Inflammatory macrophage treated with lipopolysaccharide for 4 hours (primary cell): ENCODE measurements at regions not wholly inside any gene's neighbourhood (a gene's known extent, or its start where the extent isn't known, plus 50 kb on each side); places are given as distances from the start of the nearest gene placed in this dataset.

ENCODE experiments used
- DNase-seq: peaks from one replicate; pipeline ENCODE4 v3.0.0-alpha.2; 2020

DNA sequence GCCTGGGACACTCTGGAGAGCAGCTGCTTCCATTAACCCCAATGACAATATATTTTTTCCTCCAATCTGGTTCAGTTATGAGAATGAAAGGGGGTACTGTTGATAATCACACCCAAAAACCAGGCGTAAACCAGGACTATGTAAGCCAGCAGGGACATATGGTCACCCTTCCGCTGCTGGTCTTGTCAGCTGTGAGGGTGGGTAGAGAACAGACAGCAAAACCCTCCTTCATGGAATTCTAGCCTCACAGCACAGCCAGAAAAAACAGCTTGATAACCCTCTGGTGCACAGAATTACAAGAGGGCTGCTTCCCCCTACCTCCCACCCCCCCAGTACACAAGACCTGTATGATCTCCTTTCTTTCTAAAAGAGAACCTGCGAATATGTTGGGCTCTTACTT is 368.8 kb upstream of the ZMIZ1 start:
- no peak for DNase-seq

DNA sequence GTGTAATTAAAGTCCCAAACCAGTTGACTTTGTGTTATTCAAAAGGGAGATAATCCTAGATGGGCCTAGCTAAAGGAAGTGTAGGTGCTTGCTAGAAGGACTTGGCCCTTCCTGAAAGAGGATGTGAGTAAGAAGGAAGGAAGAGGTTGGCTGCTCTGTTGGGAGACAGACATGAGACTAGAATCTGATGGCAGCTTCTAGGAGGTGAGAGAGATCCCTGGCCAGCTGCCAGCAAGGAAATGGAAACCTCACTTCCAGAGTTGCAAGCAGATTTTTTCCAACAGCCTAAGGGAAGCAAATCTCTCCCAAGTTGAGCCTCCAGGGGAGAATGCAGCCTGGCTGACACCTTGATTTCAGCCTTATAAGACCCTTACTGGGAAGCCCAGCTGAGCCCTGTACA is 368.4 kb upstream of the ZMIZ1 start:
- DNase-seq, result peak; percentile 38

DNA sequence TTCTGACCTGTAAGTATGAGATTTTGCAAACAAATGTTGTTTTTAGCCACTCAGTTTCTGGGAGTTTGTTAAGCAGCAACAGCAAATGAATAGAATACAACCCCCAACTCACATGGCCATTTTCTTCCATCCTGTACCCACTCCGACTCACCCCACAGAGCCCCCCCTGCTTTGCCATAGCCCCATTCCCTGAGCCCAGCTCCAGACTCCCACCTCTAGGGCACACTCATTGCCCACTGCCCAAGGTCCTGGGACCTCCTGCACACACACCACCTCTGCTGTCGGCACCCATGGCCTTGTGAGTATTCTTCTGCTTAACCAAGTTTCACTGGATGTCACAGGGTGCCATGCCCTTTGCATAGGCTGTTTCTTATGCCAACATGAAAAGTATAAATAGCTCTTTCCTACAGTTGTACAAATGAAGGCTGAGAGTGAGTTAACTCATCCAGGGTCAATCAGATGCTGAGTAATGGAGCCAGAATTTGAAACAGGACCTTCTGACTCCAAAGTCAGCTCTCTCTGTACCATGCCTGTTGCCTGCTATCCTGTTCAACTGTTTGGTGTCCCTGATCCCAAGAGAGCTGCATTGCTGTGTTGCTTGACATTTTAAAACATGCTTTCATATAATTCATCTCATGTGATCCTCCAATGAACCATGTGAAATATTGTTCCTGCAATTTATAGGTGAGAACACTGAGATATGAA is 367.8 kb upstream of the ZMIZ1 start:
- DNase-seq, result no peak

DNA sequence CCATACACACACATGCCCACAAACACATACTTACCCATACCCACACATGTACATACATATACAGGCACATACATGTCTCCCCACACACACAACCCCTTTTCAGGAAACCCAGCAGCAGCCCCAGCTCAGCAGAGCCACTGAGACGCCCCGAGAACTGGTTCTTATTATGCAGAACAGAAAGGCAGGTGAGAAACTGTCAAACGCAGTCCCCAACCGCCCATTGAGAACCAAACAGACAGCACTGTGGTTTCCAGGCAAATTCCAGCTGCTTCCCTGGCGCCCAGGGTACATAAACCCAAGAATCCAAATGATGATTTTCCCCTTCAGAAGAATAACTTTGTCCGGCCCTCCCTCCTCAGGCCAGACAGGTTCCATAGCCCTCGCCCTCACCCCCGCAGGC is 366.6 kb upstream of the ZMIZ1 start:
- no peak for DNase-seq

DNA sequence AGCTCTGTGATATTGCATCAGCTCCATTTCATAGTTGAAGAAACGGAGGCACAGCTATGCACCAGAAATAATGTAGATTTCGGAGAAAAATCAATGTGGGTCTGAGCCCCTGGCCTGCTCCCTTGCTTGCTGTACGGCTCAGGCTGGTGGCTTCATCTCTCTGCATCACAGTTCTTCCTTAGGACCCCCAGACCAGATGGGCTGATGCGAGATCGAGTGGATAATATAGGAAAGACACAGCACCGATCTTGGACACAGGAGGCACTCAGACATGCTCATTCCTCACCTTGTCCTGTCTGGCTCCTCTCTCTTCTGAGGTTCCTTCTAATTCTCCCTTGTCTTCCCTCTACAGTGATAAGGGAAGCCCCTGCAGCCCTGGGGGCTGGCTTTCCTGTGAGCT is 365.9 kb upstream of the ZMIZ1 start:
- no peak for DNase-seq

DNA sequence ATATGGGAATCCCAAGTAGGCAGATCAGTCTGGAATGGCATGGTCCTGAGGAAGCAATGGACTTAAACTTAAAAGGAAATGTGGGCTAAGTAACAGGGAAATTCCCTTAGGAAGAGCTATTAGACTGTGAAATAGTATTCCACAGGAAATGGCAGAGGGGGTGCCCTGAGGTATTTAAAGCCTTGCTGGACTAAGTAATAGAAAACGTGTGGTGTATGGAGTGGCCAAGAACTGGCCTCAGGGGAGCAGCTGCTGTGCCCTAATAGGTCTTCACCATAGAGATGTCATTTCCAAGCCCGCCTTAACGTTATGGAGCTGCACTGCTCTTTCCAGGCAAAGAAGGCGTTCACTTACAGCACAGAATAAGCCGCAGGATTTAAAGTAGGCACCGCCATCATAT is 365.2 kb upstream of the ZMIZ1 start:
- DNase-seq, result no peak

DNA sequence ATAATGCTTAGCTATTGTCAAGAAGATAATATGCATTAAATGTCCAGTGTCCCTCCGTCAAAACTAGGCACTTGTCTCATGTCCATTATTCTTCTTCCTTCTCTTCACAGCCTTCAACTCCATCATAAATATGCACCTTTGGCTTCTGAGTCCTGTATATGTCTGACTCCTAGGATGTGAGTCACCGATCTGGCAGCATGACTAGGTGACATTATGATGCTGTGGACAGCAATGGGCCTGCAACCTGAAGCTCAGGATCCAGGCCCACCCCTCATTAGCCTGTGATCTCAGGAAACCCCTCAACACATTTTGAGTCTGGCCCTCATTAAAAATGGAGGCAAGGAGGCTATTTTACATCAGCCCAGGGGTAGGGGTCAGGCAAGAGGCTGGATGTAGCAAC is 362.5 kb upstream of the ZMIZ1 start:
- DNase-seq, result no peak

DNA sequence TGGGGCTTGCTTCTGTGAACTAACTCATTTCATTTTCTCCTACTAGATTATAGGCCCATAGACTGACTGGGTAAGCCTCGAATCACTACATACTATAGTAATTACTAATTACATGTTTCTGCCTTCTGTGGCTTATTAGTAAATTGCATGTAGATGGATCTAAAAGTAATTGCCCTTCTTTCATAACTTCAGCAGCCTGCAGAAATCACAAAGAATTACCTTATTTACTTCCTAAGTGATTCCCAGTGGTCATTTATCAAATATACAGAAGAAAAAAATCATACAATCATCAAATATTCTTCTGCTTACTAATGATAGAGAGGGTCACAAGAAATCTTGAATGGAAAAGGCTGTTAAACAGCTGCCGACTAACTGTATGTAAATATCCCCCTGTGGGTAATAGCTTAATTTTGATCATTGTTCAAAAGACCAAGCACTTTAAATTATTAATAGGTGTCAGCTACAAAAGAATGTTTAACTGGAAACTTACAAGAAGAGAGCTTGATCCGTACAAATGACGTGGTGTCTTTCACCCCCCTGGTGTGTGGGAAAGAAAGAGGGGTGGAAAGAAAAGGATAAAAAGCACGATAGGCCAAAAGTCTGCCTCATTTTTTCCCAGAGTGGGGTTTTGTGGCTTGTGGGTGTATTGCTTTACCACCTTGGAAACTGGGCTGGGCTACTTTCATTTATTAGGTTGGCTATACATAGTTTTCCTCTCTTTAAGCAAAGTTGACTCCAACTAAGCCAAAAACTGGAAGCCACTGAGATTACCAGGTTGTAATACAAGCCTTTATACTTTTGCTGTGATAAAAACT is 361.8 kb upstream of the ZMIZ1 start:
- DNase-seq, result no peak

DNA sequence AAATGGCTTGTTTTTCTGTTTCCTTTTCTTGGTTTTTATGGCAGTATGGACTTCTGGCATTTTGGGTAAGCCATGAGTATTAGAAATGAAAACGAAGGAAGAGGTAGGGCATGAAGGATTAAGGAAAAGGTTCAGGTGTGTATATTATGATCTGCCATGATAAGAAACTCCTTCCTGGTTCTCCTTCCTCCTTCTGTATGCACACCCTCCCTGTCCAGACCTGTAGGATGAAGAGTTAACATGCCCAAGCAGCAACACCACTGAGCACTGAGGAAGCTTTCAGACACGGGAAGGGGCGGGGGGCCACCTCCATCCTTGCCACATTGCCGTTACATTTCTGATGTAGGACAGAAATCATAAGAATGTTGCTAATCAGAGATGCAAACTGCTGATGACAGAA is 361.0 kb upstream of the ZMIZ1 start:
- no peak for DNase-seq

DNA sequence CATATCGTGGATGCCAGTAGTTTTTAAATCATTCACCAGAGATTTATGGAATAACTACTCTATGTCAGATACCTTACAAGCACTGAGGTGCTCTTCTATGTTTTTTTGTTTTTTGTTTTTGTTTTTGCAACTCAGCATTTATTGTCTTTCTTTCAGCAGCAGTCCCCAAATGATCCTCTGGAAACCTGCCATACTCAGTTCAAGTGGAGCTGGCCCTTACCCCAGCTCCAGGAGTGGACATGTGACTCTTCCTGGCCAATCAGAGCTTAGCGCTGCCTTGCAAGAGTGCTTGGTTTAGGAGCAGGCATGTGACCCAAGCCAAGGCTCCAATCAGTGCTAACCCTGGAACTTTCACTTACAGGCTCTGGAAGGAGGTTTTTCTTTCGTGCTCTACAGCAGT is 356.6 kb upstream of the ZMIZ1 start:
- DNase-seq, result no peak

DNA sequence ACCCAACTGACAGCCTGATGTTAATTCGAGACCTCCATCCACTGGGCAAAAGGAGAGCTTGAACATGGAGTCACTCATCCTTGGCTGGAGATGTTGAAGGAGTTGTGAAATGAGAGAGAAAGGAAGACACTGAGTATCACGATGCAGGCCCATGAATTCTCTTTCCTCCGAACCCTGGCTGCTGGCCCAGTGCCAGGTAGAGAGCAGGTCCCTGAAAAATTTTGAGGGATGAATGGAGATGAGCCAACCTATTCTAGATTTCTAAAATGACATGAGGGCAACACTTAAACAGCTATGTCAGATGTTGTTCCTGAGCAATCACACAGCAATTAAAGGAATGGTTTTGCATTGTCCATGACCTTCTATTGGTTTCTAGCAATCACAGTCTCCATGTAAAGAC is 355.1 kb upstream of the ZMIZ1 start:
- no peak for DNase-seq

DNA sequence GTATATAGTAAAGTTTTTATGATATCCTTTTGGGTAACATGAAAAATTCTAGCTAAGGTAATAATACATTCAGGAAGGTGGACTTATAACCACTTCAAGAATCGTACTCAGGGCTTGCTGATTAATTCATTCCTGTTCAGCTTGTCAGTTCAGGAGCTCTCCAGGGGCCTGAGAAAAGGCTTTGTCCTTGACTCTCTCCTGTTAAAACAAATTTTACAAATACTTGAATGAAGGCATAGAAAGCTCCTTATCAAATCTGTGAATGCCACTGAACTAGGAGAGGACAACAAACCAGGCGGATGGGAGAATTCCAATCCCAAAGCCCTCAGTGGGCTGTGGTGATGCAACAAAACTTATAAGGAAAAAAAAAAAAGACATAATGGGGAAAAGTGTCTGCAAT is 354.5 kb upstream of the ZMIZ1 start:
- DNase-seq, result no peak

DNA sequence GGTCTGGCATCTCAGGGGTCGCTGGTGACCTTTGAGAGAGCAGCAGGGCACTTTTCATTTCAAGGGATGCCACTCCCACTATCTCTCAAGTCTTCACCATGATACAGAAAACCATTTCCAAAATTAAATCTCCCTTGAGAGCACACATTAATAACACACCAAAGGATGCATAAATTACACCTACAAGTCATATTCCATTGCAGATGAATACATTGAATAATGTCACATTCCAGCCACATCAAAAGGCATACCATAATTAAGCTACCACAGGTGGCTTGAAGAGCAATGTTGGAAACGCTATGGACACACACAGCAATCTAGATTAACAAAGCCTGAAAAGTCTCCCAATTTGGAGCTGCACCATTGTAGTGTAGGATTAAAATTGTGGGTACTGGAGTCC is 353.3 kb upstream of the ZMIZ1 start:
- DNase-seq, result no peak

DNA sequence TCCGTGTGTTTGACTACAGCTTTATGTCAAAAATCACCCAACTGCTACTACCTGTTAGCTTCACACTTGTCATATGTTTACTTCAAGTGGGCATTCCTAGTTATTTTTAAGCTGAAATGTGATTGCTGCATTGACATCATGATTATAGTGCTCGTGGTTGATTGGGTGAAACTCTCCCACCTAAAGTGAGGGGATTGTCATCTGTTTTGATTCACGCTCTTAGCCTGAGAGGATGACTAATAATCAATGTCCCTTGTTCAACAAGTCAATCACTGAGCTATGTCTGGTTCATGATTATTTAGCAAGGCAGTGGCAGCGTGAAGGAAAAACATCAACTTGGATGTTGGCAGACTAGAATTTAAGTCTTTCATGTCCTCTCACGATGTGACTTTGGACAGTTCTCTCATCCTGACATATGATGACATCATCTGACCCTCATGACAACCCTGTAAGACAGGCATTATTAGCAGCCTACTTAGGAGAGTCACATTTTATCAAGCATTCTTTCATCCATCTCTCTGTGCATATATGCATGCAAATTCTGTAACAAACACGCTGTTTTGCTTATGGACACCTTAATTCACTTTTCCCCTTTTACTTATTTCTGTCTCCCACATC is 352.6 kb upstream of the ZMIZ1 start:
- no peak for DNase-seq

DNA sequence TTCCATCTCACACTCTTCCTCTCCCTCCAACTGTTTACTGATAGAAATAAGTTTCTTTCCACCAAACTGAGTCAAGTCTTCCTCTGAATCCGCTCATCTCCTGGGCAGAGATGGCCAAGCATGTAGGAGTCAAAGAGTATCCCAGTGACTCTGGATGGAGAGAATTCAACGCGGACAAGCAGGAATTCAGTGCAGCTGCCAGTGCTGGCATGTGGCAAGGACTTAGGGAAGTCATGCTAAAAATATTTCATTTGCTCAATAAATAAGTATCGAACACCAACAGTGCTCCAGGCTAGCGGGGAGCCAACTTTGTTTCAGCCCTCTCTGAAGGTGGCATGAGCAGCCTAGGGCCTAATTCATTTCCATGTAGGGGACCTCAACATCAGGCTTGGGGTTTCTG is 351.6 kb upstream of the ZMIZ1 start:
- DNase-seq, result no peak

DNA sequence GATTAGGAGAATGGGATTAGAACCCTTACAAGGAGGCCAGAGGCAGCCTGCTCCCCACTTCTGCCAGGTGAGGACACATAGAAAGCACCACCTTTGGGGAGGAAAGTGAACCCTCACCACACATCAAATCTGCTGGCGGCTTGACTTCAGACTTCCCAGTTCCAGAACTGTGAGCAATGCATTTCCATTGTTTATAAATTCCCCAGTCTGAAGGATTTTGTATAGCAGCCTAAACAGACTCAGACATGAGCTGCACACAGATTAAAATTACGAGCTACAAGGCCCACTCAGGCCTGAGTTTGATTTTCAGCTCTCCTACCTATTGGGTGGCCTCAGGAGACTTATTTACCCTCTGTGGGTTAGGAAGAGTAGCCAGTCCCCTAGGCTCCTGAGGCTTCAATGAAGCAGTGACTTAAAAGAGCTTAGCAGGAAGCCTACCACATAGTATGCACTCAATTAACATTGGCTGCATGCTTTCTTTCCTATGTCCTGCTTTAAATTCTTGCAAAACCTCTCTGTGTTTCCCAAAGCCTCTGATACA is 350.7 kb upstream of the ZMIZ1 start:
- no peak for DNase-seq

DNA sequence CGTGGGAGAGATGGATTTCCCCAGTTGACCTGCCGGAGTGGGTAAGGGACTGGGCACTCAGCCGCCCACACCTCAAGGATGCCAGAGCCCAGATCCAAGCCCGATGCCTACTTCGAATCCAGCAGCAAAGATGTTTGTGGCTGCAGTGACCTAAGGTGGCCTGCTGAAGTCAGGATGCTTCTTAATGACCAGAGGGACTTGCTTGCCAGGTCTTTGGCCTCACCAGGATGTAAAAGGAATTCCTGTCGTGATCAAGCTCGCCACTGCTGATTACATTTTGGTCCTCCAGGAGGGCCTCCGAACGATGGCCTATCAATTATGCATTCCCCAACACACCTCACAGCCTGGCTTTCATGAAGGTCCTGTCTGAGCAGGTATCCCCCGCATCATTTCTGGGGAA is 349.5 kb upstream of the ZMIZ1 start:
- no peak for DNase-seq

DNA sequence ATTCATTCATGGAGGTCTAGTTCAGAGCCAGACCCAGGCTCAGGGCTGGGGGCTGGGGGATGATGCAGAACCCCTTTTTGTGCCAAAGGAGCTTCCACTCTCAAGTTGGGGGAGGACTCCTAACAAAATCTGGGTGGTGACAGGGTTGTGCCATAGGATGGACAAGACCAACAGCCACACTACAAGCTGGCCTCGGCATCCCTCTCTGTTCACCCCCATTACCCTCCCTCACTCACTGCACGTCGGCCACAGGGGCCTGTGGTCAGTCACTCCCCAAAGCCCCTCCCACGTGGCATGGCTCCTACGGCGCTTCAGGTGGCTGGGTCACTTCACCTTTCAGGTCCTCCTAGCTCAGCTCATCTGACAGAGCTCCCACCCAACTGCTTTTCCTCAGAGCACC is 348.7 kb upstream of the ZMIZ1 start:
- no peak for DNase-seq

DNA sequence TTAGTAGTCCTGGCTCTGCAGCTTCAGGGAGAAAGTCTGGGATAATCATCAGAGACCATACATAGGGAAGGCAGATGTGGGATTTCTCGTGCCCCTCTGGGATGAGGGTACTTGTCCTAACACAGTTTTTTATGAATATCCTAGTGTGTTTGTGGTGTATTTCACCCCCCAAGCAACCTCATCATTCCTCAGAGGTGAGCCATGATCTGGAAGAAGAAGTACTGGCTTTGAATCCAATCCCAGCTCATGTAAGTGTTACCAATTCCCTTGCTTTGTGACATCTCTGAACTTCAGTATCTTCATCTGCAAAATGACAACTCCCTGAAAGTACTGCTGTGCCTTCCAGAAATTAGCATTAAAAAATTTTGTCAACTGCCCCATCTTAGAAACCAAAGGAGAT is 347.5 kb upstream of the ZMIZ1 start:
- DNase-seq, result no peak

DNA sequence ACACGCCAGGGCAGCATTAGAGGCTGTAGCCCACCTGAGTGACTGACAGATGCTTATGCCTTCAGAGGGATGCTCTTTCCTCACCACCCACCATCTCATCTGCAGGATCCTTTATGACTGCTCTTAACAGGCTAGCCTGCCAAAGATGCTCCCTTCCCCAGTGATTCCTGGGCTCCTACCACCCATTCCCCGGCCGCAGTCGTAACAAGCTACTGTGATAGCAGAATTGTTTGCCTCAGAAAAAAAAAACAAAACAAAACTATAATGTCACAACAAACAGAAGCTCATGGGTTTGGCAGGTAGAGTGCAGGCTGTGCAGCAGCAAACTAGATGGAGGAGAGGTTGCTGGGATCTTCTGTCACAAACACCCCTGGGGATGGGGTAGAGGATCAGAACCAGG is 343.9 kb upstream of the ZMIZ1 start:
- no peak for DNase-seq

DNA sequence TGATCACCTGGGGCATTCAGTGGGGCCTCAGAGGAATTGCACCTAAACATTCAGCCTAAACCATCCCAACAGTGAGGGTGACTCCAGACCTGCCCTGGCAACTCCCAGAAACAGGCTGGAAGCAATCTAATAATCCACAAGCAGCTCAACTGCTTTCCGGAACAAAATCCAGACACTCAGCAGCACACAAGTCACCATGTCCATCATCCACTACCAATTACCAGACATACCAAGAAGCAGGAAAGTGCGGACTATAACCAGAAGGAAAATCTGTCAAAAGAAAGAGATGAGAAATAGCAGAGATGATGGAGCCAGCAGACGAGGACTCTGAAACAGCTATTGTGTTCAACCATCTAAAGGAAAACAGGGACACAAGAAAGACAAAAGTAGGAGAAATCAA is 342.6 kb upstream of the ZMIZ1 start:
- no peak for DNase-seq

DNA sequence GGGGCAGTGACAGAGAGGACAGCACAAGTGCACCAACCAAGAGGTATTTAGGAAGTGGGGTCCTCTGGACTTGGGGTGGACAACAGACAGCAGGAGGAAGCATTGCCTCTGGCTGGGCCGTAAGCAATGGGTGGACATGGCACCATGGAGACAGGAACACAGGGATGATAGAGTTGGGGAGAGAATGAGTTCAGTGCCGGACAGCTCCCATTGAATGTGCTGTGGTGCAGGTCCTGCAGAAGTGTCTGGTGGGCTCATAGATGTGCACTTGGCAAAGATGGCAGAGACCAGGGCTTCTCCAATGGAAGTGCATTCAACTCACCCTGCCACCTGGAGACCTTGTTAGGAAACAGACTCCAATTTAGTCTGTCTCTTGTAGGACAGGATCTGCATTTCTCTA is 341.5 kb upstream of the ZMIZ1 start:
- DNase-seq, result no peak

DNA sequence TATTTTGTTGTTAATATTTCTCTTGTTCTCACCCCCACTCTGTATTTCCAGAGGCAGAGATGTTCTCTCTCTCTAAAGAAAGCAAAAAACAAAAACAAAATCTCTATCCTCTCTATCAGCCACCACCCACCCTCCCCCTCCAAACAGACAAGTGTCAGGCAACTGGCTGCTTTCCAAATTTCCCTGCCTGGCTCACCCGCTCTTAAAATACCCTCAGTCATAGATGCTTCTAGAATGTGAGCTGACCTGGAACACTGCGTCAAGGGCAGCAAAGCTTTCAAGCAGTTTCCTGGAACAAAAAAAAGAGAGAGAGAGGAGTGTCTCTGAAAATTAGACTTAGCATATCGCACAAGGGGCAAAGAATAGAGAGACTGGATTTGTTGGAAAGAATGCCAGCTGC is 341.0 kb upstream of the ZMIZ1 start:
- DNase-seq, result no peak

DNA sequence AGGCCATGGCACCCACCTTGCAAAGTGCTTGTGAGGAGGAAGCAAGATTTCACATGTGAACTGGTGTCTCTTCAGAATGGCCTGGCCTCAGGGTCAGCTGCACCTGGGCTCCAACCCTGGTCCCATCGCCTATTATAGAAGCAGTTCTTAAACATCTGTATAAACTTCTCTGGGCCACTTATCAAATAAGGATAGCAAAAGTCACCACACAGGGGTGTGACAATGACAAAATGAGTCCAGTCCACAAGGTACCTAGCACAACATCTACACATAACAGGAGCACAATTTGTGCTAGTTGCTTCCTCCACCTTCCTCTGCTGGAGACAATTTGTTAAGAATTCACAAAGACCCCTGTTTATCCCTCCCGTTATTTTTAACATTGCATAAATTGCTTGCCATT is 340.6 kb upstream of the ZMIZ1 start:
- no peak for DNase-seq
